Mesendoderm (in vitro differentiated cells): ENCODE measurements at regions not wholly inside any gene's neighbourhood (a gene's known extent, or its start where the extent isn't known, plus 50 kb on each side); places are given as distances from the start of the nearest gene placed in this dataset. TPM values are rescaled to one million over a fixed set of nuclear protein-coding genes. Genes with fewer than 3 reads are reported as not detected.

ENCODE experiments used
- DNase-seq: peaks from one replicate; pipeline ENCODE4 v3.0.0; 2013
- H2AK5ac ChIP-seq: 2 replicates; pipeline ENCODE4 v1.6.1; 2013; ENCODE audit warnings: low read length, inconsistent platforms
- H2BK120ac ChIP-seq: 2 replicates; pipeline ENCODE4 v1.6.1; 2013; ENCODE audit warnings: low read depth, mild to moderate bottlenecking, low read length, moderate library complexity, mixed read lengths
- H2BK15ac ChIP-seq: replicated peaks from 2 replicates; pipeline ENCODE4 v1.6.1; 2013; ENCODE audit warnings: low read depth, mild to moderate bottlenecking, moderate library complexity
- H2BK5ac ChIP-seq: 2 replicates; pipeline ENCODE4 v1.6.1; 2013; ENCODE audit warnings: low read length, inconsistent platforms
- H3K18ac ChIP-seq: 2 replicates; pipeline ENCODE4 v1.6.1; 2013; ENCODE audit warnings: mild to moderate bottlenecking, low read length, mixed read lengths
- H3K23ac ChIP-seq: one replicate; pipeline ENCODE4 v1.6.1; 2013; ENCODE audit warnings: low read length
- H3K27ac ChIP-seq: 2 replicates; pipeline ENCODE4 v1.5.1; 2013; ENCODE audit warnings: low read depth, mild to moderate bottlenecking, inconsistent platforms, low read length, moderate library complexity
- H3K27me3 ChIP-seq: 2 replicates; pipeline ENCODE4 v1.6.1; 2013; ENCODE audit warnings: low read length, control low read depth, mild to moderate bottlenecking, inconsistent platforms; ENCODE audit not compliant: insufficient read depth, poor library complexity
- H3K36me3 ChIP-seq: 2 replicates; pipeline ENCODE4 v1.6.1; 2013; ENCODE audit warnings: low read length, inconsistent platforms; ENCODE audit not compliant: control insufficient read depth, insufficient read depth
- H3K4ac ChIP-seq: one replicate; pipeline ENCODE4 v1.6.1; 2013; ENCODE audit warnings: low read depth, mild to moderate bottlenecking, low read length, moderate library complexity
- H3K4me1 ChIP-seq: 2 replicates; pipeline ENCODE4 v1.6.1; 2013; ENCODE audit warnings: low read depth, low read length, inconsistent platforms; ENCODE audit not compliant: control insufficient read depth
- H3K4me2 ChIP-seq: 2 replicates; pipeline ENCODE4 v1.6.1; 2013; ENCODE audit warnings: low read length
- H3K4me3 ChIP-seq: 2 replicates; pipeline ENCODE4 v1.5.1; 2013; ENCODE audit warnings: mild to moderate bottlenecking, low read length
- H3K56ac ChIP-seq: one replicate; pipeline ENCODE4 v1.6.1; 2013; ENCODE audit warnings: low read length
- H3K79me1 ChIP-seq: 2 replicates; pipeline ENCODE4 v1.6.1; 2013; ENCODE audit warnings: low read length, inconsistent platforms
- H3K79me2 ChIP-seq: 2 replicates; pipeline ENCODE4 v1.6.1; 2013; ENCODE audit warnings: mild to moderate bottlenecking, low read length; ENCODE audit not compliant: control insufficient read depth, insufficient read depth
- H3K9ac ChIP-seq: 2 replicates; pipeline ENCODE4 v1.6.1; 2013; ENCODE audit warnings: low read length, inconsistent platforms
- H4K5ac ChIP-seq: one replicate; pipeline ENCODE4 v1.6.1; 2013; ENCODE audit warnings: low read length
- H4K8ac ChIP-seq: one replicate; pipeline ENCODE4 v1.6.1; 2013; ENCODE audit warnings: low read depth, mild to moderate bottlenecking, control low read depth, low read length, moderate library complexity
- WGBS: extraction: QIAGEN DNeasy Blood & Tissue Kit; methylation state at CpG from one replicate; pipeline ENCODE4 v1.1.7; 2013; ENCODE audit warnings: low lambda C conversion rate, missing lambda C conversion rate; ENCODE audit not compliant: insufficient coverage; ENCODE audit errors: extremely low coverage; 5-methylcytosine and 5-hydroxymethylcytosine counted together
- small RNA-seq: library from polyadenylated mRNA; stranded (forward); fragments of <200 nt; extraction: miRNeasy Mini kit (QIAGEN cat#:217004); gene quantifications from one replicate; pipeline ENCODE3, GENCODE V24; 2013; ENCODE audit not compliant: insufficient read depth

- Histone ChIP-seq H3K18ac (peak overlapping the region; percentile 47), H4K5ac (no peak overlapping the region), H3K79me2 (no peaks in the 10 kb centered on the region), H2BK120ac (peak overlapping the region; percentile 51), H3K23ac (no peak overlapping the region), H2BK15ac (no peak overlapping the region), H3K4ac (no peak overlapping the region), H3K9ac (no peak overlapping the region), H4K8ac (no peak overlapping the region), H3K4me2 (no peak overlapping the region), H2BK5ac (no peak overlapping the region), H3K36me3 (no peaks in the 10 kb centered on the region), H3K27ac (no peak overlapping the region), H3K79me1 (no peaks in the 10 kb centered on the region), H3K56ac (no peak overlapping the region), H3K4me1 (peaks cover 26% of the 10 kb centered on the region), H2AK5ac (peak overlapping the region; percentile 45), H3K27me3 (peaks cover 3% of the 10 kb centered on the region), H3K4me3 (no peak overlapping the region)
- DNase-seq = no peak
- no CpG with 5 or more reads among the region's 5 CpGs for WGBS
Measured at GRCh38 chr2:157929871-157930667, 53.9 kb upstream of the ACVR1 start.

GRCh38 chr2:157928372-157928771 is 52.2 kb upstream of the ACVR1 start:
- Histone ChIP-seq H3K56ac (no peak overlapping the region), H3K9ac (no peak overlapping the region), H3K79me1 (no peaks in the 10 kb centered on the region), H3K4me2 (no peak overlapping the region), H3K27ac (no peak overlapping the region), H2BK5ac (no peak overlapping the region), H3K18ac (no peak overlapping the region), H3K23ac (no peak overlapping the region), H3K4me1 (peaks cover 13% of the 10 kb centered on the region), H4K5ac (no peak overlapping the region), H4K8ac (no peak overlapping the region), H3K4me3 (no peak overlapping the region), H3K27me3 (peaks cover 3% of the 10 kb centered on the region), H2BK120ac (no peak overlapping the region), H3K4ac (no peak overlapping the region), H2AK5ac (no peak overlapping the region), H3K79me2 (no peaks in the 10 kb centered on the region), H2BK15ac (no peak overlapping the region), H3K36me3 (no peaks in the 10 kb centered on the region)
- DNase-seq = no peak

GRCh38 chr2:157927155-157927554 is 51.0 kb upstream of the ACVR1 start:
- H3K4me3 ChIP-seq = no peak overlapping the region
- no peak for DNase-seq
- peaks cover 3% of the 10 kb centered on the region for H3K27me3 ChIP-seq

More at GRCh38 chr2:157927155-157927554, 51.0 kb upstream of the ACVR1 start:
- Histone ChIP-seq H4K5ac (no peak overlapping the region), H4K8ac (no peak overlapping the region), H2BK15ac (no peak overlapping the region), H3K9ac (no peak overlapping the region), H3K4me1 (peaks cover 5% of the 10 kb centered on the region), H3K4me2 (no peak overlapping the region), H3K18ac (no peak overlapping the region), H3K36me3 (no peaks in the 10 kb centered on the region), H3K56ac (no peak overlapping the region), H2BK5ac (no peak overlapping the region), H2AK5ac (no peak overlapping the region), H3K27ac (no peak overlapping the region), H3K23ac (no peak overlapping the region), H3K79me2 (no peaks in the 10 kb centered on the region), H3K79me1 (no peaks in the 10 kb centered on the region), H3K4ac (no peak overlapping the region), H2BK120ac (no peak overlapping the region)
- no CpG with 5 or more reads among the region's 2 CpGs for WGBS

Small RNAs in the stretch of these regions (small RNA-seq; reads per million reads assigned to genes)
- gene RNU6-932P = not detected
